Mammary epithelial cell (primary cell): ENCODE measurements at regions not wholly inside any gene's neighbourhood (a gene's known extent, or its start where the extent isn't known, plus 50 kb on each side); places are given as distances from the start of the nearest gene placed in this dataset.

Experiments
- EZH2 ChIP-seq: IDR thresholded peaks from 2 replicates; pipeline ENCODE4 v1.6.1; 2012; ENCODE audit warnings: low read length, inconsistent platforms, borderline replicate concordance
- TF ChIP-seq, protein P1 (sequence below), 2 donors: IDR thresholded peaks in 1 of 2; conservative IDR thresholded peaks in 1 of 2; 2 replicates each; pipeline ENCODE4 v1.5.1; 2011 to 2012; ENCODE audit warnings: inconsistent platforms in 2 of 2, low read length in 2 of 2, mild to moderate bottlenecking in 2 of 2, control low read depth in 1 of 2, low read depth in 1 of 2; ENCODE audit not compliant: insufficient read depth in 1 of 2; ENCODE audit errors: extremely low read depth in 1 of 2

DNA sequence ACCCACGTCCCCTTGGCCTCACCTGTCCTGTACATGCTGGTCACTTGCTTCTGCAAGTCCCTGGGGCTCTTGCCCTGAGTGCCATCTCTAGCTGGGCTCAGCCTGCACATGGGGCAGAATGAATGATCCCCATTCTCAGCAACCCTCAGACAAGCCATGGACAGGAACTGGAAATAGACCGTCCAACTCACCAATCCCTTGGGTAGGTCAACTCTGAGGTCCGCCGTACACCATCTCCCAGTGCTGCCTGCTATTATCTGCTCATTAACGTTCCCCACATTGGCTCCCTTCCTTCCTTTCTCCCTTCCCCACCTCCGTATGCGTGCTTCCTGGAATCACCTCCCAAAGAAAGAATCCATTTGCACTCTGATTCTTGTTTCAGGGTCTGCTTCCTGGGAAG is 335.0 kb downstream of the SFMBT2 start:
- TF ChIP-seq, protein P1, sequence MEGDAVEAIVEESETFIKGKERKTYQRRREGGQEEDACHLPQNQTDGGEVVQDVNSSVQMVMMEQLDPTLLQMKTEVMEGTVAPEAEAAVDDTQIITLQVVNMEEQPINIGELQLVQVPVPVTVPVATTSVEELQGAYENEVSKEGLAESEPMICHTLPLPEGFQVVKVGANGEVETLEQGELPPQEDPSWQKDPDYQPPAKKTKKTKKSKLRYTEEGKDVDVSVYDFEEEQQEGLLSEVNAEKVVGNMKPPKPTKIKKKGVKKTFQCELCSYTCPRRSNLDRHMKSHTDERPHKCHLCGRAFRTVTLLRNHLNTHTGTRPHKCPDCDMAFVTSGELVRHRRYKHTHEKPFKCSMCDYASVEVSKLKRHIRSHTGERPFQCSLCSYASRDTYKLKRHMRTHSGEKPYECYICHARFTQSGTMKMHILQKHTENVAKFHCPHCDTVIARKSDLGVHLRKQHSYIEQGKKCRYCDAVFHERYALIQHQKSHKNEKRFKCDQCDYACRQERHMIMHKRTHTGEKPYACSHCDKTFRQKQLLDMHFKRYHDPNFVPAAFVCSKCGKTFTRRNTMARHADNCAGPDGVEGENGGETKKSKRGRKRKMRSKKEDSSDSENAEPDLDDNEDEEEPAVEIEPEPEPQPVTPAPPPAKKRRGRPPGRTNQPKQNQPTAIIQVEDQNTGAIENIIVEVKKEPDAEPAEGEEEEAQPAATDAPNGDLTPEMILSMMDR (conservative IDR thresholded peaks at IDR 0.05 in 1 of 2, IDR thresholded peaks at IDR 0.05 in 1 of 2; ENCODE audit: extremely low read depth in 1 of 2, insufficient read depth in 1 of 2, low read depth in 1 of 2, low read length in 2 of 2) = no peak
- TF ChIP-seq EZH2 = no peak
